ENCODE measurements at regions not wholly inside any gene's neighbourhood (a gene's known extent, or its start where the extent isn't known, plus 50 kb on each side); places are given as distances from the start of the nearest gene placed in this dataset.
"Not testable (repeated sequence)": the region's sequence is repeated elsewhere in the genome, so short reads cannot be mapped to it uniquely, and the experiment has no call there.

DNA sequence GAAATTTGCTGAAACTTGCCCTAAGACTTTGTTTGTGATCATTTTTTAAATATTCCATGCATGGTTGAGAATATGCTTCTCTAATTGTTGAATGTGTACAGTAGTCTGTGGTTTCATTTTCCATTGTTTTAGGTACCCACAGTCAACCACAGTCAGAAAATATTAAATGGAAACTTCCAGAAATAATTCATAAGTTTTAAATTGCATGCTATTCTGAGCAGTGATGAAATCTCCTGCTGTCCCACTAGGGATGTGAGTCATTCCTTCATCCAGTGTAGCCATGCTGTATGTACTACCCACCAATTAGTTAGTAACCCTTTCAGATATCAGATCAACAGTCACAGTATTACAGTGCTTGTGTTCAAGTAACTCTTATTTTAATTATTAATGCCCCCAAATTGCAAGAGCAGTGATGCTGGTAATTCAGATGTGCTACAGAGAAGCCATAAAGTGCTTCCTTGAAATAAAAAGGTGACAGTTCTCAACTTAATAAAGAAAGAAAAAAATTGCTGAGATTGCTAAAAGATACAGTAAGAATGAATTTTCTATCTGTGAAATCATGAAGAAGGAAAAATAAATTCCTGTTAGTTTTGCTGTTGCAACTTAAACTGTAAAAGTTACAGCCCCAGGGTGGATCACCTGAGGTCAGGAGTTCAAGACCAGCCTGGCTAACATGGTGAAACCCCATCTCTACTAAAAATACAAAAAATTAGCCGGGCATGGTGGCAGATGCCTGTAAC lies 79.9 kb upstream of the FBXL17 start:
- no peak overlapping the region for H3K27ac ChIP-seq
- TF ChIP-seq CTCF (IDR thresholded peaks at IDR 0.05), result no peak
- no peak for TF ChIP-seq ZFX (IDR thresholded peaks at IDR 0.05; ENCODE audit: borderline replicate concordance)

DNA sequence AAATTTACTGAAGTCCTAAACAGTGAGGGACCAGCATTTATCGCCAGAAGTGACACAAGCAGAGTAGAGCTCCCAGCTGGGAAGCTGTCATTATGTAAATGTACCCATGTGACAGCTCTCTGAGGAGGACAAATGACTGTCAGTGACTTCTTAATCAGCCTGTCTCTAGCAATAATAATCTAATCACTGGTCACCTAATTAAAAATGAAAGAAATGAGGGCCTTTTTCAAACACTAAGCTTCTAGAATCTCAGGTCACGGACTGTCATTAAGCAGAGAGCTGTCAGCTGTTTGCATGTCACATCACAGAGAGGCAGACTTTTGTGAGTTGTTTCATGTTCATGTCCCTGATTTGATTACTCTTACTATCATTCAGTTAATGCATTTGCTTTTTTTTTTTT lies 77.9 kb upstream of the FBXL17 start:
- H3K27ac ChIP-seq, result no peak overlapping the region

GRCh38 chr5:108451269-108451668 lies 69.4 kb upstream of the FBXL17 start:
- no peak for TF ChIP-seq ZFX (IDR thresholded peaks at IDR 0.05; ENCODE audit: borderline replicate concordance)
- peak; percentile 30; the same call in 1 of the 2 replicates for TF ChIP-seq CTCF (IDR thresholded peaks at IDR 0.05)
- no peak overlapping the region for H3K27ac ChIP-seq

More for the DNA sequence above, 77.9 kb upstream of the FBXL17 start:
- TF ChIP-seq CTCF (IDR thresholded peaks at IDR 0.05), result no peak
- no peak for TF ChIP-seq ZFX (IDR thresholded peaks at IDR 0.05; ENCODE audit: borderline replicate concordance)

- not testable (repeated sequence) for H3K27ac ChIP-seq
Measured at GRCh38 chr5:108444130-108444529, 62.2 kb upstream of the FBXL17 start.

DNA sequence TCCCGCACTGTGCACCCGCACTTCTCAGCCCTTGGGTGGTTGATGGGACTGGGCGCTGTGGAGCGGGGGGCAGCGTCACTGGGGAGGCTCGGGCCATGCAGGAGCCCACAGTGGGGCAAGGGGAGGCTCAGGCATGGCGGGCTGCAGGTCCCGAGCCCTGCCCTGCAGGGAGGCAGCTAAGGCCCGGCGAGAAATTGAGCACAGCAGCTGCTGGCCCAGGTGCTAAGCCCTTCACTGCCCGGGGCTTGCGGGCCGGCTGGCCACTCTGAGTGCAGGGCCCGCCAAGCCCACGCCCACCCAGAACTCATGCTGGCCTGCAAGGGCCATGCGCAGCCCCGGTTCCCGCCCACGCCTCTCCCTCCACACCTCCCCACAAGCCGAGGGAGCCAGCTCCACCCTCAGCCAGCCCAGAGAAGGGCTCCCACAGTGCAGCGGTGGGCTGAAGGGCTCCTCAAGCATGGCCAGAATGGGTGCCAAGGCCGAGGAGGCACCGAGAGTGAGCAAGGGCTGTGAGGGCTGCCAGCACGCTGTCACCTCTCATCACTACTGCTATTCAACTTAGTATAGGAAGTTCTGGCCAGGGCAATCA lies 60.3 kb upstream of the FBXL17 start:
- H3K27ac ChIP-seq, result not testable (repeated sequence)

DNA sequence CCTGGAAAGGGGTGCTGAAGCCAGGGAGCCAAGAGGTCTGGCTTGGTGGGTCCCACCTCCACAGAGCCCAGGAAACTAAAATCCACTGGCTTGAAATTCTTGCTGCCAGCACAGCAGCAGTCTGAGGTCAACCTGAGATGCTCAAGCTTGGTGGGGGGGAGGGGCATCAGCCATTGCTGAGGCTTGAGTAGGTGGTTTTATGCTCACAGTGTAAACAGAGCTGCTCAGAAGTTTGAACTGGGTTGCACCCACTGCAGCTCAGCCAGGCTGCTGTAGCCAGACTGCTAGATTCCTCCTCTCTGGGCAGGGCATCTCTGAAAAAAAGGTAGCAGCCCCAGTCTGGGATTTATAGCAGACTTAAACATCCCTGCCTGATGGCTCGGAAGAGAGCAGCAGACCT lies 55.5 kb upstream of the FBXL17 start:
- H3K27ac ChIP-seq, result no peak overlapping the region
- TF ChIP-seq CTCF (IDR thresholded peaks at IDR 0.05) (no peak), ZFX (IDR thresholded peaks at IDR 0.05; ENCODE audit: borderline replicate concordance) (no peak)

GRCh38 chr5:108436696-108437095 lies 54.8 kb upstream of the FBXL17 start:
- no peak overlapping the region for H3K27ac ChIP-seq
- TF ChIP-seq CTCF (IDR thresholded peaks at IDR 0.05) (no peak), ZFX (IDR thresholded peaks at IDR 0.05; ENCODE audit: borderline replicate concordance) (no peak)

DNA sequence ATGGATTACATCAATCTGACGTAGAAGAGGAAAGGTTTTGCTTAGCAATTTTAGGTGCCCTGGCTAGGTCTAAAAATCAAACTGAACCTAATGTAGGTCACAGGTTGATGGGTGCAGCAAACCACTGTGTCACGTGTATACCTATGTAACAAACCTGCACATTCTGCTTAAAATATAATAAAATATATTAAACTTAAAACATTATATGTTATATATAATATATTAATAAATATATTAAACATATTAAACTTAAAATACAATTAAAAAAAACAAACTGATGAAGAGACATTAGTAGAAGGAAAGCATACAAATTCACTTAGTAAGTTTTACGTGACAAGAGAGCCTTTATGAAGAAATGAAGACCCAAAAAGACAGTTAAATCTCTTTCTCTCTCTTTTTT lies 51.7 kb upstream of the FBXL17 start:
- H3K27ac ChIP-seq, result no peak overlapping the region
- TF ChIP-seq CTCF (IDR thresholded peaks at IDR 0.05), result no peak
- no peak for TF ChIP-seq ZFX (IDR thresholded peaks at IDR 0.05; ENCODE audit: borderline replicate concordance)

All from 22Rv1 (cell line).